HCT116 (cell line): ENCODE measurements at regions not wholly inside any gene's neighbourhood (a gene's known extent, or its start where the extent isn't known, plus 50 kb on each side); places are given as distances from the start of the nearest gene placed in this dataset.

Experiments
- ATAC-seq: fragments of 200-7000 bp; cut with Tn5 transposase; 2 replicates; pipeline ENCODE4 v1.9.1; 2020; ENCODE audit warnings: mild to moderate bottlenecking, moderate library complexity
- BruUV-seq: library from RNA; stranded (reverse); fragments of 400-500 nt; replicated peaks from 2 replicates; lab custom pipeline; 2021; lab: Mats Ljungman, UMichigan
- CTCF ChIA-PET: fragments of 300-600 bp; sonication (Branson Sonifier 250); formaldehyde crosslinking; loops from one replicate; lab custom pipeline; 2021; ENCODE audit warnings: antibody characterized with exemption; lab: Charles Lee
- POLR2A ChIA-PET: fragments of 300-600, 350-600 bp; sonication (Branson Sonifier 250); formaldehyde crosslinking; loops from one replicate; lab custom pipeline; 2021; ENCODE audit warnings: antibody characterized with exemption; lab: Charles Lee
- RAD21 ChIA-PET, 2 experiments: fragments of 300-600 bp; sonication (Branson Sonifier 250); formaldehyde crosslinking; loops; one replicate each; lab custom pipeline; 2023; ENCODE audit warnings: low total read pairs in 2 of 2; ENCODE audit not compliant: uncharacterized antibody in 2 of 2, unreplicated experiment in 2 of 2, low non-redundant PET in 1 of 2; lab: Charles Lee
- DNase-seq: peaks from one replicate; pipeline ENCODE4 v3.0.0-alpha.2; 2010; ENCODE audit warnings: low read depth, low spot score
- H2AFZ ChIP-seq: fragments of 200-600 bp; shearing (Covaris generic), sonication (generic); 2 replicates; pipeline ENCODE4 v1.6.1; 2017; ENCODE audit warnings: low read depth, mixed run types, mixed read lengths, antibody characterized with exemption, low read length; ENCODE audit not compliant: poor library complexity, severe bottlenecking
- H3K27ac ChIP-seq: 2 replicates; pipeline ENCODE4 v1.5.1; 2012; ENCODE audit warnings: low read depth, low read length
- H3K27me3 ChIP-seq: fragments of 200-600 bp; sonication (generic); 2 replicates; pipeline ENCODE4 v1.6.1; 2016; ENCODE audit warnings: mixed run types, low read length, mixed read lengths; ENCODE audit not compliant: insufficient read depth
- H3K36me3 ChIP-seq, 2 experiments: fragments of 200-500 bp in 1 of 2; fragments of 200-600 bp in 1 of 2; sonication (Bioruptor generic) in 1 of 2; sonication (generic) in 1 of 2; 2 replicates each; pipeline versions ENCODE4 v1.5.1 to v1.6.1; 2014 to 2016; ENCODE audit warnings: low read length in 2 of 2, inconsistent platforms in 1 of 2, mixed read lengths in 1 of 2, mixed run types in 1 of 2; ENCODE audit not compliant: insufficient read depth in 2 of 2, control insufficient read depth in 1 of 2
- H3K4me1 ChIP-seq, 2 experiments: fragments of 200-600 bp in 1 of 2; sonication (generic) in 1 of 2; 2 replicates each; pipeline versions ENCODE4 v1.5.1 to v1.6.1; 2012 to 2017; ENCODE audit warnings: low read length in 2 of 2, inconsistent platforms in 1 of 2, mild to moderate bottlenecking in 1 of 2, mixed read lengths in 1 of 2, mixed run types in 1 of 2, moderate library complexity in 1 of 2; ENCODE audit not compliant: insufficient read depth in 2 of 2, control insufficient read depth in 1 of 2
- H3K4me2 ChIP-seq: fragments of 200-600 bp; sonication (generic); 2 replicates; pipeline ENCODE4 v1.6.1; 2017; ENCODE audit warnings: mixed run types, low read length, mixed read lengths
- H3K4me3 ChIP-seq, 2 experiments: fragments of 200-600 bp in 1 of 2; sonication (generic) in 1 of 2; replicated peaks in 1 of 2; 2 replicates each; pipeline ENCODE4 v1.5.1; 2011 to 2016; ENCODE audit warnings: low read length in 2 of 2, control low read depth in 1 of 2, low read depth in 1 of 2, mild to moderate bottlenecking in 1 of 2, mixed read lengths in 1 of 2, mixed run types in 1 of 2
- H3K79me2 ChIP-seq: fragments of 200-600 bp; sonication (generic); 2 replicates; pipeline ENCODE4 v1.6.1; 2017; ENCODE audit warnings: mild to moderate bottlenecking, mixed run types, low read length, moderate library complexity, mixed read lengths; ENCODE audit not compliant: insufficient read depth
- H3K9ac ChIP-seq: fragments of 200-600 bp; sonication (generic); 2 replicates; pipeline ENCODE4 v1.6.1; 2016; ENCODE audit warnings: low read length, mixed read lengths
- H3K9me2 ChIP-seq: fragments of 200-600 bp; sonication (generic), shearing (Covaris generic); 2 replicates; pipeline ENCODE4 v1.6.1; 2017; ENCODE audit warnings: mixed run types, mild to moderate bottlenecking, moderate library complexity; ENCODE audit not compliant: insufficient read depth
- H3K9me3 ChIP-seq, 2 experiments: fragments of 200-500 bp in 1 of 2; fragments of 200-600 bp in 1 of 2; sonication (Bioruptor generic) in 1 of 2; sonication (generic) in 1 of 2; 2 replicates each; pipeline ENCODE4 v1.6.1; 2014 to 2017; ENCODE audit warnings: low read length in 2 of 2, mixed read lengths in 2 of 2, inconsistent platforms in 1 of 2, low read depth in 1 of 2, mild to moderate bottlenecking in 1 of 2, mixed run types in 1 of 2, moderate library complexity in 1 of 2; ENCODE audit not compliant: control insufficient read depth in 1 of 2, insufficient read depth in 1 of 2
- H4K20me1 ChIP-seq: fragments of 200-600 bp; sonication (generic), shearing (Covaris generic); 2 replicates; pipeline ENCODE4 v1.6.1; 2017; ENCODE audit warnings: mixed run types, mild to moderate bottlenecking, moderate library complexity; ENCODE audit not compliant: insufficient read depth
- CEBPB ChIP-seq: IDR thresholded peaks from 2 replicates; pipeline ENCODE4 v1.6.1; 2012; ENCODE audit warnings: low read depth
- CTCF ChIP-seq, 3 experiments: fragments of 200-600 bp in 1 of 3; sonication (generic) in 1 of 3; IDR thresholded peaks in 2 of 3; conservative IDR thresholded peaks in 1 of 3; 2 replicates each; pipeline ENCODE4 v1.5.1; 2012 to 2017; ENCODE audit warnings: low read depth in 2 of 3, low read length in 2 of 3, antibody characterized with exemption in 1 of 3, borderline replicate concordance in 1 of 3, control low read depth in 1 of 3, mild to moderate bottlenecking in 1 of 3, mixed read lengths in 1 of 3, mixed run types in 1 of 3, moderate library complexity in 1 of 3; ENCODE audit not compliant: insufficient read depth in 1 of 3
- ELF1 ChIP-seq: IDR thresholded peaks from 2 replicates; pipeline ENCODE4 v1.6.1; 2012; ENCODE audit warnings: low read depth, borderline replicate concordance
- EZH2phosphoT487 ChIP-seq: fragments of 200-600 bp; IDR thresholded peaks from 2 replicates; pipeline ENCODE4 v1.6.1; 2018; ENCODE audit warnings: antibody characterized with exemption, borderline replicate concordance
- FOSL1 ChIP-seq: IDR thresholded peaks from 2 replicates; pipeline ENCODE4 v1.6.1; 2012; ENCODE audit warnings: low read depth
- POLR2A ChIP-seq: IDR thresholded peaks from 2 replicates; pipeline ENCODE4 v1.7.0; 2011; ENCODE audit warnings: borderline replicate concordance; ENCODE audit not compliant: insufficient read depth, insufficient read length; ENCODE audit errors: extremely low read depth
- POLR2AphosphoS5 ChIP-seq: IDR thresholded peaks from 2 replicates; pipeline ENCODE4 v1.6.1; 2011; ENCODE audit warnings: mild to moderate bottlenecking, low read depth, low read length, moderate library complexity
- RAD21 ChIP-seq: IDR thresholded peaks from 2 replicates; pipeline ENCODE4 v1.6.1; 2012; ENCODE audit warnings: low read depth, mild to moderate bottlenecking
- SP1 ChIP-seq: IDR thresholded peaks from 2 replicates; pipeline ENCODE4 v1.6.1; 2012; ENCODE audit warnings: low read depth
- SRF ChIP-seq: IDR thresholded peaks from 2 replicates; pipeline ENCODE4 v1.6.1; 2012; ENCODE audit warnings: low read depth
- ZFX ChIP-seq: fragments of 450-650 bp; IDR thresholded peaks from 2 replicates; pipeline ENCODE4 v1.6.1; 2017
- ZNF274 ChIP-seq: fragments of 200-500 bp; sonication (Bioruptor generic); IDR thresholded peaks from 2 replicates; pipeline ENCODE4 v1.6.1; 2014; ENCODE audit warnings: mild to moderate bottlenecking, low read depth, low read length, inconsistent platforms
- intact Hi-C: fragments of 100-400 bp; cut with micrococcal nuclease; formaldehyde crosslinking; loops from 2 replicates; pipeline ENCODE4 v1.10.0; 2022
- TF ChIP-seq, protein P1 (sequence below): IDR thresholded peaks from 2 replicates; pipeline ENCODE4 v1.6.1; 2012

DNA sequence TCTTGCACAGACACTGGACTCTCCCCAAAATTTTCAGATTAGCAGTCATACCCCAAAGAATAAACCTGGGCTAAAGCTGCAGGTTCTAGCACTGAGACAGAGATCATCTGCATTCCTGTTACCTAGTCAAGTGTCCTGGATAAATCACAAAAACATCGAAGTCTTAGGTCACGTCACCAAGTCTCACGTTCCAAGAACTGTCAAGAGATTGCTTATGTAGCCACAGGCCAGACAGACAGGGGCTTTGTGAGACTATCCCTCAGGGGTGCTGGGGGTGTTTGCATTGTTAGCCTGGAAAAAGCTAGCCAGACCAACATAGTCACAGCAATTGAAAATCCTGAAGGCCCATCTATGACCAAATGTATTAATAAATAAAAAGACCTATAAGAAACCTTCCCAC lies 243.1 kb upstream of the PREP start:
- no peaks in the 10 kb centered on the region for H3K36me3 ChIP-seq
- no peaks in the 10 kb centered on the region for H3K27me3 ChIP-seq
- H3K4me1 ChIP-seq: peaks cover 0 to 4% of the 10 kb centered on the region in 2 experiments; a peak in 1 of 4 replicates
- CTCF ChIA-PET: no interaction called here
- RAD21 ChIA-PET: no interaction called here
- no peak for ATAC-seq
- no peak for TF ChIP-seq ZNF274
- TF ChIP-seq RAD21: no peak
- TF ChIP-seq CTCF (IDR thresholded peaks at IDR 0.05 in 2 of 3, conservative IDR thresholded peaks at IDR 0.05 in 1 of 3; ENCODE audit: borderline replicate concordance in 1 of 3, insufficient read depth in 1 of 3, low read depth in 2 of 3, low read length in 2 of 3): no peak
- TF ChIP-seq, all 23 proteins: peak for 0
- no peaks in the 10 kb centered on the region for H4K20me1 ChIP-seq
- no peak for DNase-seq
- H3K4me2 ChIP-seq: no peak overlapping the region
- intact Hi-C loops: no loop called here
- no peak overlapping the region for H3K4me3 ChIP-seq
- BruUV-seq: no TSS peak
- no peaks in the 10 kb centered on the region for H3K9me3 ChIP-seq
- H3K9me2 ChIP-seq: no peaks in the 10 kb centered on the region
- H3K9ac ChIP-seq: no peak overlapping the region
- H3K79me2 ChIP-seq: no peaks in the 10 kb centered on the region
- POLR2A ChIA-PET: no interaction called here
- H3K27ac ChIP-seq: no peak overlapping the region
- H2AFZ ChIP-seq: no peak overlapping the region

DNA sequence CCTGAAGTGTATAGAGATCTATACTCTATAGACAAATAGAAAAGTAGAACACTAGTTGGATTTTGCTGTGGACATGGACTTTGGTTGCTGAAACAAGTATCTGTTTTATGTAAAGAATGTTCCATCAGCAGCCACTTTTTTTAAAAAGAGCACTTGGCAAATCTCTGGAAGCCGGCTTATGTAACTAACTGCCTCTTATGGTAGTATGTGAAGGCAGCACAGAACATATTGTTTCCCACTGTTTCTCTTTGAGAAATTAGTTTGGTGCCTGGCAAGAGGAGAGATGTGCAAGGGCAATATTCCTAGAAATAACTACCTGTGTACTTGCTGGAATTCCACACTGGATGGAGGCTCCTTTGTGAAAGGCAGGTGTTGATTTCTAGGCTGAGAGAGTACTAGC lies 242.3 kb upstream of the PREP start:
- ATAC-seq (no peak), DNase-seq (no peak)
- Histone ChIP-seq H3K4me1 (peaks cover 0 to 4% of the 10 kb centered on the region in 2 experiments; a peak in 1 of 4 replicates), H2AFZ (no peak overlapping the region), H3K27ac (no peak overlapping the region), H3K27me3 (no peaks in the 10 kb centered on the region), H3K9me2 (no peaks in the 10 kb centered on the region), H3K4me3 (no peak overlapping the region), H3K4me2 (no peak overlapping the region), H3K79me2 (no peaks in the 10 kb centered on the region), H3K9me3 (no peaks in the 10 kb centered on the region), H4K20me1 (no peaks in the 10 kb centered on the region), H3K36me3 (no peaks in the 10 kb centered on the region), H3K9ac (no peak overlapping the region)
- ChIA-PET CTCF (no interaction called here), POLR2A (no interaction called here), RAD21 (no interaction called here)
- BruUV-seq: no TSS peak
- intact Hi-C loops: no loop called here
- TF ChIP-seq, protein P1, sequence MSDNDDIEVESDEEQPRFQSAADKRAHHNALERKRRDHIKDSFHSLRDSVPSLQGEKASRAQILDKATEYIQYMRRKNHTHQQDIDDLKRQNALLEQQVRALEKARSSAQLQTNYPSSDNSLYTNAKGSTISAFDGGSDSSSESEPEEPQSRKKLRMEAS: no peak
- TF ChIP-seq SP1 (no peak), POLR2A (no peak), CEBPB (no peak), POLR2AphosphoS5 (no peak), RAD21 (no peak), EZH2phosphoT487 (no peak), CTCF (IDR thresholded peaks at IDR 0.05 in 2 of 3, conservative IDR thresholded peaks at IDR 0.05 in 1 of 3; ENCODE audit: borderline replicate concordance in 1 of 3, insufficient read depth in 1 of 3, low read depth in 2 of 3, low read length in 2 of 3) (no peak), ELF1 (no peak), ZFX (no peak), FOSL1 (no peak), SRF (no peak)
